Coronary artery (tissue), 2 donors: ENCODE measurements at regions not wholly inside any gene's neighbourhood (a gene's known extent, or its start where the extent isn't known, plus 50 kb on each side); places are given as distances from the start of the nearest gene placed in this dataset.
A peak's percentile ranks its signal among the peaks of the same experiment; 100 is the strongest.

Source experiments
- DNase-seq: peaks from one replicate; pipeline ENCODE4 v3.0.0-alpha.2; 2017; ENCODE audit warnings: low spot score
- H3K27ac ChIP-seq, 2 donors: fragments of 200-600 bp; sonication (generic); one replicate each; pipeline ENCODE4 v1.5.1; 2016 to 2019
- H3K4me3 ChIP-seq: fragments of 200-600 bp; sonication (generic); 2 replicates; pipeline ENCODE4 v1.5.1; 2016; ENCODE audit warnings: mild to moderate bottlenecking, moderate library complexity
- TF ChIP-seq, protein P1 (sequence below): fragments of 200-600 bp; sonication (generic); IDR thresholded peaks from one replicate; pipeline ENCODE4 v1.5.1; 2019; ENCODE audit warnings: antibody characterized with exemption

DNA sequence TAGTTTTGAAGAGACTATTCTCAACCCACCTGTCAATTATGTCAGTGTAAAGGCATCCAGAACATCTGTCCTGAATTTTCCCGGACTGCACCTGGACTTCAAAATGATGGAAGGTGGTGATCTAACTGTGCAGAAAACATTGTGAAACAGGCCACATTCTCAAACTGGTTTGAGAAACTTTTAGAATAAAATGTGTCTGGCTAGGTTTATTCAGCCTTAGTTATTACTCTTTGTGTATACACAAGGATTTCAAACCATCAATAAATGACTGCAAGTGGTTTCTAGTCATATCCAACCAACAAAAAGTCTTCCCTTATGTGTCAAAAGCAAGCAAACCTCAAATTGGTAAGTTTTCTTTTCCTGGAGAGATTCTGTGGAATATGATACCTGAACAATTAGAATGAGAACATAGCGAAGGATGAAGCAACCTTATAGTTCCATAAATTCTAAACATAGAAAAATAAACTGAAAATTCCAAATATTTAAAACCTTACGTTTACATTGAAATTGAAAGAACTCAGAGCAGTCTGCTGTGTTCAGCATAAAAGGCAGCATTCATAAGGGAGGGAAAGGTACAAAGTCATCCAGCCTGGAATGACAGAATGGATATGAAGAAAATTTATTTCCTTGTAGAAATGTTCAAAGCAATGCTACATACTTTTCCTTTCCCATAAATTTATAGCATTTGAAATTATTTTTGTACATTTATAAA lies 306.6 kb upstream of the TGFBR2 start:
- TF ChIP-seq, protein P1, sequence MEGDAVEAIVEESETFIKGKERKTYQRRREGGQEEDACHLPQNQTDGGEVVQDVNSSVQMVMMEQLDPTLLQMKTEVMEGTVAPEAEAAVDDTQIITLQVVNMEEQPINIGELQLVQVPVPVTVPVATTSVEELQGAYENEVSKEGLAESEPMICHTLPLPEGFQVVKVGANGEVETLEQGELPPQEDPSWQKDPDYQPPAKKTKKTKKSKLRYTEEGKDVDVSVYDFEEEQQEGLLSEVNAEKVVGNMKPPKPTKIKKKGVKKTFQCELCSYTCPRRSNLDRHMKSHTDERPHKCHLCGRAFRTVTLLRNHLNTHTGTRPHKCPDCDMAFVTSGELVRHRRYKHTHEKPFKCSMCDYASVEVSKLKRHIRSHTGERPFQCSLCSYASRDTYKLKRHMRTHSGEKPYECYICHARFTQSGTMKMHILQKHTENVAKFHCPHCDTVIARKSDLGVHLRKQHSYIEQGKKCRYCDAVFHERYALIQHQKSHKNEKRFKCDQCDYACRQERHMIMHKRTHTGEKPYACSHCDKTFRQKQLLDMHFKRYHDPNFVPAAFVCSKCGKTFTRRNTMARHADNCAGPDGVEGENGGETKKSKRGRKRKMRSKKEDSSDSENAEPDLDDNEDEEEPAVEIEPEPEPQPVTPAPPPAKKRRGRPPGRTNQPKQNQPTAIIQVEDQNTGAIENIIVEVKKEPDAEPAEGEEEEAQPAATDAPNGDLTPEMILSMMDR: no peak
- no peak overlapping the region for H3K27ac ChIP-seq
- H3K4me3 ChIP-seq: no peak overlapping the region
- DNase-seq: no peak

DNA sequence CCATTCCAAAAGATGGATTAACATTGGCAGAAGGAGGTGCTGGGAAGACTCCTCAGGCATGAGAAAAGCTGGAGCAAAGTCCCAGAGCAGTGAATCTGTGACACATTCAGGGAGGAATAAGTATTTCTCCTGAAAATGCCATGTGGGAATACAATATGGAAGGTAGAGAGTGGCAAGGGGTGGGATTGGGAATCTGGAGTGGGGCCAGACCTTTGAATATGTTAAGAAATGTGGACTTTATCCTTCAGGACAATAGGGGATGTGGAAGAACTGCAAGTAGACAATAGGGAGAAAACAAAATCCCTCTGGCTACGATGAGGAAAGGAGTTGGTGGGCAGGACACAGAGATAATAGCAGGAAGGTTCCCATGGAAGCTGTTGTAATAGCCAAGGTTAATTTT lies 305.6 kb upstream of the TGFBR2 start:
- H3K4me3 ChIP-seq: no peak overlapping the region
- DNase-seq: no peak
- TF ChIP-seq, protein P1: no peak
- no peak overlapping the region for H3K27ac ChIP-seq

DNA sequence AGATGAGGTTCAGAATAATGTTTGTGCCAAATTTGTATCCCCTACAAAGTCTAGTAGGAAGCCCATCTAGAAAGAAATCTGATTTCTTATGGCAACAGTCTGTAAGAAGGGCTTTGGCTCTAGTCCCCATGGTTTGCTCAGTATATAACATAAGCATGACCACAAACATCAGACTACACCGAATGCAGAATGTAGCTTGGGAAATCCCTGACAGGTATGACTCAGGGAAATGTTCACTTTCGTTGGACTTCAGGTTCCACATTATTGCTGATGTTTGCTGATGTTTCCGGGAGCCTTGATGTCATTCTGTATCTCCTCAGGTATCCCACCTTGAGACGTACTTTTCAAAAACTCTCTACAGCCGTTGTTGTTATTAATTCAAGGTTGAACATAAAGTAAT lies 304.4 kb upstream of the TGFBR2 start:
- Histone ChIP-seq H3K4me3 (no peak overlapping the region), H3K27ac (no peak overlapping the region)
- TF ChIP-seq, protein P1: no peak
- no peak for DNase-seq

DNA sequence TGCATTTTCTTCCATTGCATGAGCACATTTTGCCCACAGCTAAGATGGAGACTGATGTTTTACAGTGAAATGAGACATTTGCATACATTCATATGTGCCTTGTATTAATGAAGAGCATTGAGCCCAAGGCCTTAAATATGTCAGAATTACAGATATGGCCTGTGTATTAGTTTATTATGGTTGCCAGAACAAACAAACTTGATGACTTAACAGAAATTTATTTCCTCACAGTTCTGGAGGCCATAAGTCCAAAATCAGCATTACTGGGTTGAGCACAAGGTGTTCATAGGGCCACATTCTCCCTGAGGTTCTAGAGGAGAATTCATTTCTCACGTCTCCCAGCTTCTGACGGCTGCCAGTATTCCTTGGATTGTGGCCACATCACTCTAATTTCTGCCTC lies 302.6 kb upstream of the TGFBR2 start:
- Histone ChIP-seq H3K4me3 (no peak overlapping the region), H3K27ac (no peak overlapping the region)
- TF ChIP-seq, protein P1: no peak
- DNase-seq: no peak

DNA sequence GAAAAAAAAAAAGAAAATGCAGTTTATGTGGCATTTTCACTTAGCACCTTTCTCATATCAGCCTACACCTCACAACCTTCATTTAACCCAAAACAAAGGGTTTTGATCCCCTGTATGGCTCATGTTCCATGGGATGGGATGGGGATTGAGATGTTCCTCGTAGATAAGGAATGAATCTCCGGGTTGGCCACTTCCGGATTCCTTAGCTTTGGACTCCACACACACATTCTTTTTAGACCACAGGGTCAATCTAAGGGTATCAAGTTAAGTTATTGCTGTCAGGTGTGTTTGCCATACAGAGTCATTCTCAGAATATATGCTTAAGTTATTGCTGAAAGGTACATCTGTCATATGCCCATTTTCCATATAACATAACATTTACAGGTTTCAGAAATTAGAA lies 301.4 kb upstream of the TGFBR2 start:
- TF ChIP-seq, protein P1: no peak
- no peak overlapping the region for H3K4me3 ChIP-seq
- H3K27ac ChIP-seq: no peak overlapping the region
- no peak for DNase-seq

DNA sequence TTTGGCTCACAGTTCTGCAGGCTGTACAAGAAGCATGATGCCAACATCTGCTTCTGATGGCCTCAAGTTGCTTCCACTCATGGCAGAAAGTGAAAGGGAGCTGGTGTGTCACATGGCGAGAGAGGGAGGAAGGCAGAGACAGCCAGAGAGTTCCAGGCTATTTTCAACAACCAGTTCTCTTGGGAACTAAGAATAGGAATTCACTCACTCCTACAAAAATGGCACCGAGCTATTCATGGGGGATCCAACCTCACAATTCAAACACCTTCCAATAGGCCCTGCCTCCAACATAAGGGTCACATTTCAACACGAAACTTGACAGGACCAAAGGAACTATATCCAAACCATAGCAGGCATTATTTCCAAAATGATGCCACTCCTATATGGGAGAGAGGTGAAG lies 299.5 kb upstream of the TGFBR2 start:
- TF ChIP-seq, protein P1: no peak
- no peak overlapping the region for H3K27ac ChIP-seq
- H3K4me3 ChIP-seq: no peak overlapping the region
- no peak for DNase-seq

DNA sequence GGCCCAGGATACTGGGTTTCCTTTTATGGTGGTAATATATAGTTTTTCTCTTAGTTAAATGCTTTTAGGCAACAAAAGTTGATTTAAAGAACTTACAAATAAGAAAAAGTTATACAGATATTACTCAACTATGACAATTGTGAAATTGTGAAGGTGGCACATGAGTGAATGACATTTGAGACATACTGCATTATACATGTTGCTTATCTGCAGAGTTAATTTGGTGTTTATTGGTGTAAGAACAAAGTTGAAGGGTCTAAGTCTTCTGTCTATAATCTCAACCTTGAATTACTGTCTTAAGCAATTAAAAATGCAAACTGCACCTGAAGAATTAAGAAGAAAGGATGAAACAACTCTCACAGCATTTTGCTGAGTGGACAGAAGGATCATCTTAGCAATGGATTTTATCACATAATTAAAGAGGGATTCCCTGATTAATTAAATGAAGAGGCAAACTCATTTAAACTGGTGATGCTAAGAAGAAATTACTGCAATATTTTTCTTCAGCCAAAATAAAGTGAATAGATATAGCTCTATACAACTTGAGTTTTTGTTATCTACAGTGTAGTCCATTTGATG lies 298.9 kb upstream of the TGFBR2 start:
- Histone ChIP-seq H3K4me3 (no peak overlapping the region), H3K27ac (peak overlapping the region; percentile 42 to 56)
- TF ChIP-seq, protein P1: no peak
- no peak for DNase-seq
